ENCODE measurements at regions not wholly inside any gene's neighbourhood (a gene's known extent, or its start where the extent isn't known, plus 50 kb on each side); places are given as distances from the start of the nearest gene placed in this dataset.

GRCh38 chrX:44667771-44668170 is 125.1 kb upstream of the FUNDC1 start:
- TF ChIP-seq SUZ12 (IDR thresholded peaks at IDR 0.05; ENCODE audit: low read length) (no peak), CTCF (IDR thresholded peaks at IDR 0.05; ENCODE audit: control extremely low read depth in 1 of 3, insufficient read depth in 1 of 3, low read depth in 1 of 3, low read length in 3 of 3) (no peak), EZH2 (IDR thresholded peaks at IDR 0.05; ENCODE audit: low read depth, low read length, severe bottlenecking) (no peak), POLR2AphosphoS5 (IDR thresholded peaks at IDR 0.05; ENCODE audit: low read depth, low read length) (no peak), SP1 (IDR thresholded peaks at IDR 0.05; ENCODE audit: low read depth, low read length) (no peak), YY1 (IDR thresholded peaks at IDR 0.05; ENCODE audit: low read depth, low read length) (no peak), JUN (IDR thresholded peaks at IDR 0.05; ENCODE audit: low read depth, low read length) (no peak), EP300 (IDR thresholded peaks at IDR 0.05; ENCODE audit: borderline replicate concordance in 1 of 2, low read depth in 2 of 2, low read length in 2 of 2) (no peak), SIX5 (IDR thresholded peaks at IDR 0.05; ENCODE audit: low read depth, low read length) (no peak), RAD21 (IDR thresholded peaks at IDR 0.05 in 1 of 2, conservative IDR thresholded peaks at IDR 0.05 in 1 of 2; ENCODE audit: low read depth in 2 of 2, low read length in 2 of 2) (no peak), CBX8 (IDR thresholded peaks at IDR 0.05; ENCODE audit: borderline replicate concordance, low read depth, low read length) (no peak), MAFK (IDR thresholded peaks at IDR 0.05; ENCODE audit: low read depth, low read length) (no peak), MAX (IDR thresholded peaks at IDR 0.05) (no peak)
- TF ChIP-seq, protein P1, sequence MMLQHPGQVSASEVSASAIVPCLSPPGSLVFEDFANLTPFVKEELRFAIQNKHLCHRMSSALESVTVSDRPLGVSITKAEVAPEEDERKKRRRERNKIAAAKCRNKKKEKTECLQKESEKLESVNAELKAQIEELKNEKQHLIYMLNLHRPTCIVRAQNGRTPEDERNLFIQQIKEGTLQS (IDR thresholded peaks at IDR 0.05; ENCODE audit: insufficient read depth, low read depth, low read length), result no peak
